Mammary epithelial cell (primary cell): ENCODE measurements at regions not wholly inside any gene's neighbourhood (a gene's known extent, or its start where the extent isn't known, plus 50 kb on each side); places are given as distances from the start of the nearest gene placed in this dataset.

Experiments
- CTCF ChIP-seq, 2 donors: IDR thresholded peaks in 1 of 2; conservative IDR thresholded peaks in 1 of 2; 2 replicates each; pipeline ENCODE4 v1.5.1; 2011 to 2012; ENCODE audit warnings: inconsistent platforms in 2 of 2, low read length in 2 of 2, mild to moderate bottlenecking in 2 of 2, control low read depth in 1 of 2, low read depth in 1 of 2; ENCODE audit not compliant: insufficient read depth in 1 of 2; ENCODE audit errors: extremely low read depth in 1 of 2
- EZH2 ChIP-seq: IDR thresholded peaks from 2 replicates; pipeline ENCODE4 v1.6.1; 2012; ENCODE audit warnings: low read length, inconsistent platforms, borderline replicate concordance

- TF ChIP-seq EZH2 (no peak), CTCF (conservative IDR thresholded peaks at IDR 0.05 in 1 of 2, IDR thresholded peaks at IDR 0.05 in 1 of 2; ENCODE audit: extremely low read depth in 1 of 2, insufficient read depth in 1 of 2, low read depth in 1 of 2, low read length in 2 of 2) (no peak)
These were observed 174.8 kb downstream of the UTP18 start for GRCh38 chr17:51435171-51435552.
